NT2/D1 (cell line): ENCODE measurements at regions not wholly inside any gene's neighbourhood (a gene's known extent, or its start where the extent isn't known, plus 50 kb on each side); places are given as distances from the start of the nearest gene placed in this dataset.

Experiments
- DNase-seq: peaks from one replicate; pipeline ENCODE4 v3.0.0-alpha.2; 2011; ENCODE audit warnings: low read depth, low spot score
- H3K27me3 ChIP-seq: 2 replicates; pipeline ENCODE4 v1.6.0; 2011; ENCODE audit warnings: mild to moderate bottlenecking; ENCODE audit not compliant: insufficient read length, insufficient read depth
- H3K36me3 ChIP-seq: 2 replicates; pipeline ENCODE4 v1.6.1; 2011; ENCODE audit warnings: mild to moderate bottlenecking, low read length, mixed read lengths; ENCODE audit not compliant: insufficient read depth, insufficient read length
- H3K4me1 ChIP-seq: 2 replicates; pipeline ENCODE4 v1.5.1; 2011; ENCODE audit not compliant: insufficient read depth, insufficient read length
- H3K4me3 ChIP-seq: 2 replicates; pipeline ENCODE4 v1.5.1; 2011; ENCODE audit warnings: low read depth; ENCODE audit not compliant: insufficient read length
- H3K9ac ChIP-seq: 2 replicates; pipeline ENCODE4 v1.6.0; 2011; ENCODE audit warnings: low read depth; ENCODE audit not compliant: insufficient read length
- H3K9me3 ChIP-seq: 2 replicates; pipeline ENCODE4 v1.5.1; 2011; ENCODE audit warnings: mild to moderate bottlenecking, low read length; ENCODE audit not compliant: insufficient read depth
- SUZ12 ChIP-seq: IDR thresholded peaks from 2 replicates; pipeline ENCODE4 v1.6.1; 2011; ENCODE audit not compliant: insufficient read length, insufficient read depth; ENCODE audit errors: extremely low read depth
- YY1 ChIP-seq: IDR thresholded peaks from 2 replicates; pipeline ENCODE4 v1.6.1; 2011; ENCODE audit not compliant: insufficient read length, insufficient read depth
- ZNF274 ChIP-seq: IDR thresholded peaks from 2 replicates; pipeline ENCODE4 v1.6.1; 2011; ENCODE audit warnings: mild to moderate bottlenecking, low read depth, low read length

DNA sequence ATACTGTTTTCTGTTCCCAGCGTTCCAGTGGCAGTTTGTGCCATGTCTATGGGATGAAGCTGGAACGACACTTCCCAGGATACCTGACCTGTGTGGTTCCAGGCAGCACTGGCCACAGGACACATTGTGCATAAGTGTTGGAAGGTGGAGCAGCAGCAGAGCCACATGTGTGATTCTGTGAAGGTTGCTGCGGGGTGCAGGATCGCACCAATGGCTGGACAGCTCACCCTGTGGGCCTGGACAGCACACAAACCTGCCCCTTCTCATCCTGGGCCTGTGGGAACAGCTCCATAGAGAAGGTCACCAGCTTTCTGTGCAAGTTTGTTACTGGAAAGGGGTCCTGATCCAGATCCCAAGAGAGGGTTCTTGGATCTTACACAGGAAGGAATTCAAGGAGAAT lies 252.2 kb upstream of the RAB6C start:
- peaks cover 7% of the 10 kb centered on the region for H3K4me1 ChIP-seq
- DNase-seq = no peak
- no peaks in the 10 kb centered on the region for H3K36me3 ChIP-seq
- H3K9me3 ChIP-seq = no peaks in the 10 kb centered on the region
- H3K9ac ChIP-seq = no peak overlapping the region
- TF ChIP-seq YY1 = no peak
- no peak for TF ChIP-seq ZNF274
- TF ChIP-seq SUZ12 = no peak
- H3K4me3 ChIP-seq = no peak overlapping the region
- H3K27me3 ChIP-seq = peaks cover 3% of the 10 kb centered on the region

GRCh38 chr2:129728035-129728972 lies 251.2 kb upstream of the RAB6C start:
- Histone ChIP-seq H3K36me3 (no peaks in the 10 kb centered on the region), H3K27me3 (peaks cover 3% of the 10 kb centered on the region), H3K4me1 (peaks cover 2% of the 10 kb centered on the region), H3K9ac (no peak overlapping the region), H3K9me3 (no peaks in the 10 kb centered on the region), H3K4me3 (no peak overlapping the region)
- no peak for DNase-seq
- TF ChIP-seq YY1 (no peak), SUZ12 (no peak), ZNF274 (no peak)

DNA sequence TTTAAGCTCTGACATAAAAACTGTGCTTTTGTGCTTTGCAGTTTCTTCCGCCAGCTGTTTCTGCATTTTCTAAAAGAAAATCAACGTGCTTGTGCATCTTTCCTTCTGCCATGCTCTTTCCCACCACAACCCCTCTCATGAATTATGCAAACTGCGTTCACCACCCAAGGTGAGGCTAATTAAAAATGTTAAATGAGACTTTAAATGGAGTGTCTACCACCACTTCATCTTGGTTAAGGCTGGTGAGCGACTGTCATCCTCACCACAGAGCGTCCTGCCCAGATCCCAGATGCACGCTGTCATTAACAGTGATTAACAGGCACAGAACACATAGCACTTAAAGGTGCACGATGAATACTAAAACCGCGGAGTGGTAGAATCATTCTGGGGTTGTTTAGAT lies 250.5 kb upstream of the RAB6C start:
- no peak for TF ChIP-seq YY1
- TF ChIP-seq ZNF274 = no peak
- no peak for TF ChIP-seq SUZ12
- no peak overlapping the region for H3K4me3 ChIP-seq

DNA sequence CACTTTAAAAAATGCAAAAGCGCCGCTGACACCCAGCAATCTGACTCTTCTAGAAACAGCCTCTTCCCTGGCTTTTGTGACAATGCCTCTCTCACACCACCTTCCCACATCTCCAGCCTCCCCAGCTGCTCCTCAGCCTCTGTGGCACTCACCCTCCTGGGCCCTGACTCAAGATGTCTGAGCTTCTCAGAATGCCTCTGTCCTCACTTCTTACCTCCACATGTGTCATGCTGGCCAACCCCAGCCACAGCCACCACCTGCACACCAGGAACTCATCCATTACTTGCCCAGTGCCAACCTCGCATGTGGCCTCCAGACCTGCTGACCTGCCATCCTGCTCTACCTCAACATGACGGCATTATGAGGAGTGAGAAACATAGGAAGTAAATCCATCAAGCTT lies 249.8 kb upstream of the RAB6C start:
- Histone ChIP-seq H3K27me3 (peaks cover 3% of the 10 kb centered on the region), H3K4me3 (no peak overlapping the region), H3K36me3 (no peaks in the 10 kb centered on the region), H3K9me3 (no peaks in the 10 kb centered on the region), H3K9ac (no peak overlapping the region), H3K4me1 (peaks cover 2% of the 10 kb centered on the region)
- TF ChIP-seq YY1 (no peak), ZNF274 (no peak), SUZ12 (no peak)
- no peak for DNase-seq

More for the DNA sequence above, 250.5 kb upstream of the RAB6C start:
- Histone ChIP-seq H3K9me3 (no peaks in the 10 kb centered on the region), H3K9ac (no peak overlapping the region), H3K27me3 (peaks cover 3% of the 10 kb centered on the region), H3K4me1 (peaks cover 2% of the 10 kb centered on the region), H3K36me3 (no peaks in the 10 kb centered on the region)
- no peak for DNase-seq

DNA sequence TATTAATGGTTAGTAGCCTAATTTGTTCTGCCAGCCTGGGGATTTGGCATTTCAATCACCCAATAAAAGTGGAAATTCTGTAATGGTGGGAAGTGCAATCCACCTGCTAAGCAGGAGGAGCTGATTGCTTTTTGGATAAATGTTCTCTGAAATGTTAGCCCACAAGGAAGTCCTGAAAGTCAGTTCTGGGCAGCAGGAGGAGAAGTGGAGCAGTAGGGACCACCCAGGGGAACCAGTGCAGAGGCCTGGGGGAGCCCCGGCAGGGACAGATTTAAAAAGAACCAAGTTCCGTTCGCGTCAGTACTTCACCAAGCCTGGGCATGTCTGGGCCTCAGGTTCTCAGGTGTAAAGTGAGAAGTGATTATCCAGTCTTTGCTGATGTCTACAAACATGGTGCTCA lies 248.5 kb upstream of the RAB6C start:
- Histone ChIP-seq H3K9me3 (no peaks in the 10 kb centered on the region), H3K9ac (no peak overlapping the region), H3K27me3 (no peaks in the 10 kb centered on the region), H3K4me3 (no peak overlapping the region), H3K36me3 (no peaks in the 10 kb centered on the region), H3K4me1 (peaks cover 2% of the 10 kb centered on the region)
- no peak for DNase-seq
- TF ChIP-seq SUZ12 (no peak), YY1 (no peak), ZNF274 (no peak)

GRCh38 chr2:129731907-129732629 lies 247.4 kb upstream of the RAB6C start:
- Histone ChIP-seq H3K4me1 (peaks cover 2% of the 10 kb centered on the region), H3K9ac (no peak overlapping the region), H3K4me3 (no peak overlapping the region), H3K36me3 (no peaks in the 10 kb centered on the region), H3K27me3 (no peaks in the 10 kb centered on the region), H3K9me3 (no peaks in the 10 kb centered on the region)
- DNase-seq = no peak
- no peak for TF ChIP-seq ZNF274
- TF ChIP-seq YY1 = no peak
- TF ChIP-seq SUZ12 = no peak

GRCh38 chr2:129732630-129733026 lies 246.8 kb upstream of the RAB6C start:
- peaks cover 2% of the 10 kb centered on the region for H3K4me1 ChIP-seq
- H3K9ac ChIP-seq = no peak overlapping the region
- H3K9me3 ChIP-seq = no peaks in the 10 kb centered on the region
- no peaks in the 10 kb centered on the region for H3K36me3 ChIP-seq
- DNase-seq = no peak
- H3K27me3 ChIP-seq = no peaks in the 10 kb centered on the region
- H3K4me3 ChIP-seq = no peak overlapping the region
- no peak for TF ChIP-seq YY1
- no peak for TF ChIP-seq ZNF274
- TF ChIP-seq SUZ12 = no peak
